GM12892 (cell line): ENCODE measurements at regions not wholly inside any gene's neighbourhood (a gene's known extent, or its start where the extent isn't known, plus 50 kb on each side); places are given as distances from the start of the nearest gene placed in this dataset.

ENCODE experiments used
- POLR2A ChIP-seq: IDR thresholded peaks from 2 replicates; pipeline ENCODE4 v1.6.1; 2011; ENCODE audit warnings: low read depth, low read length, control low read depth
- POLR2AphosphoS5 ChIP-seq: IDR thresholded peaks from 2 replicates; pipeline ENCODE4 v1.6.1; 2011; ENCODE audit warnings: low read depth, low read length, control low read depth
- TAF1 ChIP-seq: IDR thresholded peaks from 2 replicates; pipeline ENCODE4 v1.6.1; 2011; ENCODE audit warnings: low read depth, mild to moderate bottlenecking, control low read depth, low read length, borderline replicate concordance

DNA sequence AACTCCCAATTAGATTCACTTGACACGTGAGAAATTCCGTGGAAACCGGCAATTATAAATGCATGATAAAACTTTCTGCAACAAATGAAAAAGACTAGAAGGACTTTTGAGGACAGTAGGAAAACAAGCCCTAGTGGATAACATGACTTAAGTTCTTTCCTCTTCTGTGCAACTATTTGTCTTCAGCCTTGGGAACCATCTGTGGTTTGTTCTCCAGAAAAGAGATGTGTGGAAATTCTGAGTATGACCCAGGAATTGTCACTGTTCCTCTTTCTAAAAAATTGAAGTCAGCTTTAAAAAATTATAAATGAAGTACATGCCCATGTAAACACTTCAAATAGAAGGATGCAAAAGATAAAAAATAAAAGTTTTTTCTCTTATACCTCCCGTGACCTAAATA, 128.6 kb upstream of the SVIL start:
- TF ChIP-seq POLR2A (no peak), POLR2AphosphoS5 (no peak), TAF1 (no peak)
